ENCODE measurements at regions not wholly inside any gene's neighbourhood (a gene's known extent, or its start where the extent isn't known, plus 50 kb on each side); places are given as distances from the start of the nearest gene placed in this dataset.
"Not testable (repeated sequence)": the region's sequence is repeated elsewhere in the genome, so short reads cannot be mapped to it uniquely, and the experiment has no call there.

- intact Hi-C loops (cut with DNase I) = no loop called here
- no peaks in the 10 kb centered on the region for H3K27me3 ChIP-seq
- WGBS, 3 donors = 89 to 92% (median 92%) methylated on average over 3 of the region's 3 CpGs
- no peak for TF ChIP-seq POLR2A (IDR thresholded peaks at IDR 0.05)
- no peak for TF ChIP-seq EP300 (IDR thresholded peaks at IDR 0.05)
- no peak for TF ChIP-seq CTCF (IDR thresholded peaks at IDR 0.05)
- H3K4me1 ChIP-seq (ENCODE audit: insufficient read depth) = no peaks in the 10 kb centered on the region
- H3K27ac ChIP-seq = no peak overlapping the region
- DNase-seq = no peak
- H3K9me3 ChIP-seq = no peaks in the 10 kb centered on the region
- H3K4me3 ChIP-seq = no peak overlapping the region
- no peaks in the 10 kb centered on the region for H3K36me3 ChIP-seq
Observed at GRCh38 chr4:154123897-154124296, 335.0 kb upstream of the SFRP2 start.

- TF ChIP-seq CTCF (IDR thresholded peaks at IDR 0.05) = no peak
- no peak for TF ChIP-seq POLR2A (IDR thresholded peaks at IDR 0.05)
- TF ChIP-seq EP300 (IDR thresholded peaks at IDR 0.05) = no peak
- no peak for DNase-seq
- 54 to 67% (median 54%) methylated on average over 4 of the region's 4 CpGs for WGBS, 3 donors
- H3K27me3 ChIP-seq = no peaks in the 10 kb centered on the region
- H3K4me1 ChIP-seq (ENCODE audit: insufficient read depth) = no peaks in the 10 kb centered on the region
- H3K4me3 ChIP-seq = no peak overlapping the region
- H3K36me3 ChIP-seq = no peaks in the 10 kb centered on the region
- no peaks in the 10 kb centered on the region for H3K9me3 ChIP-seq
- no peak overlapping the region for H3K27ac ChIP-seq
- intact Hi-C loops (cut with DNase I) = no loop called here
Observed at GRCh38 chr4:154120690-154121345, 331.9 kb upstream of the SFRP2 start.

GRCh38 chr4:154120006-154120676 lies 331.3 kb upstream of the SFRP2 start:
- TF ChIP-seq EP300 (IDR thresholded peaks at IDR 0.05) = no peak
- TF ChIP-seq POLR2A (IDR thresholded peaks at IDR 0.05) = no peak
- TF ChIP-seq CTCF (IDR thresholded peaks at IDR 0.05) = no peak
- Histone ChIP-seq H3K27ac (no peak overlapping the region), H3K4me1 (ENCODE audit: insufficient read depth) (no peaks in the 10 kb centered on the region), H3K36me3 (no peaks in the 10 kb centered on the region), H3K27me3 (no peaks in the 10 kb centered on the region), H3K9me3 (no peaks in the 10 kb centered on the region), H3K4me3 (no peak overlapping the region)
- DNase-seq = no peak
- intact Hi-C loops (cut with DNase I) = no loop called here
- 57 to 64% (median 61%) methylated on average over 5 of the region's 5 CpGs for WGBS, 3 donors

GRCh38 chr4:154119317-154119716 lies 330.4 kb upstream of the SFRP2 start:
- TF ChIP-seq CTCF (IDR thresholded peaks at IDR 0.05) = no peak
- TF ChIP-seq EP300 (IDR thresholded peaks at IDR 0.05) = no peak
- no peak for TF ChIP-seq POLR2A (IDR thresholded peaks at IDR 0.05)
- Histone ChIP-seq H3K4me1 (ENCODE audit: insufficient read depth) (no peaks in the 10 kb centered on the region), H3K36me3 (no peaks in the 10 kb centered on the region), H3K27ac (no peak overlapping the region), H3K27me3 (no peaks in the 10 kb centered on the region), H3K9me3 (no peaks in the 10 kb centered on the region), H3K4me3 (no peak overlapping the region)
- 74 to 81% (median 79%) methylated on average over 5 of the region's 5 CpGs for WGBS, 3 donors
- DNase-seq = no peak
- intact Hi-C loops (cut with DNase I) = no loop called here

GRCh38 chr4:154117726-154118125 lies 328.8 kb upstream of the SFRP2 start:
- H3K4me3 ChIP-seq; DNase-seq; H3K27me3 ChIP-seq; H3K9me3 ChIP-seq; H3K36me3 ChIP-seq; intact Hi-C loops (cut with DNase I); H3K27ac ChIP-seq; H3K4me1 ChIP-seq (ENCODE audit: insufficient read depth): not testable (repeated sequence)
- WGBS, 3 donors = 83 to 87% (median 85%) methylated on average over 9 of the region's 9 CpGs

Data from ovary (tissue), 7 donors.